ENCODE measurements at regions not wholly inside any gene's neighbourhood (a gene's known extent, or its start where the extent isn't known, plus 50 kb on each side); places are given as distances from the start of the nearest gene placed in this dataset.

- TF ChIP-seq, protein P1, sequence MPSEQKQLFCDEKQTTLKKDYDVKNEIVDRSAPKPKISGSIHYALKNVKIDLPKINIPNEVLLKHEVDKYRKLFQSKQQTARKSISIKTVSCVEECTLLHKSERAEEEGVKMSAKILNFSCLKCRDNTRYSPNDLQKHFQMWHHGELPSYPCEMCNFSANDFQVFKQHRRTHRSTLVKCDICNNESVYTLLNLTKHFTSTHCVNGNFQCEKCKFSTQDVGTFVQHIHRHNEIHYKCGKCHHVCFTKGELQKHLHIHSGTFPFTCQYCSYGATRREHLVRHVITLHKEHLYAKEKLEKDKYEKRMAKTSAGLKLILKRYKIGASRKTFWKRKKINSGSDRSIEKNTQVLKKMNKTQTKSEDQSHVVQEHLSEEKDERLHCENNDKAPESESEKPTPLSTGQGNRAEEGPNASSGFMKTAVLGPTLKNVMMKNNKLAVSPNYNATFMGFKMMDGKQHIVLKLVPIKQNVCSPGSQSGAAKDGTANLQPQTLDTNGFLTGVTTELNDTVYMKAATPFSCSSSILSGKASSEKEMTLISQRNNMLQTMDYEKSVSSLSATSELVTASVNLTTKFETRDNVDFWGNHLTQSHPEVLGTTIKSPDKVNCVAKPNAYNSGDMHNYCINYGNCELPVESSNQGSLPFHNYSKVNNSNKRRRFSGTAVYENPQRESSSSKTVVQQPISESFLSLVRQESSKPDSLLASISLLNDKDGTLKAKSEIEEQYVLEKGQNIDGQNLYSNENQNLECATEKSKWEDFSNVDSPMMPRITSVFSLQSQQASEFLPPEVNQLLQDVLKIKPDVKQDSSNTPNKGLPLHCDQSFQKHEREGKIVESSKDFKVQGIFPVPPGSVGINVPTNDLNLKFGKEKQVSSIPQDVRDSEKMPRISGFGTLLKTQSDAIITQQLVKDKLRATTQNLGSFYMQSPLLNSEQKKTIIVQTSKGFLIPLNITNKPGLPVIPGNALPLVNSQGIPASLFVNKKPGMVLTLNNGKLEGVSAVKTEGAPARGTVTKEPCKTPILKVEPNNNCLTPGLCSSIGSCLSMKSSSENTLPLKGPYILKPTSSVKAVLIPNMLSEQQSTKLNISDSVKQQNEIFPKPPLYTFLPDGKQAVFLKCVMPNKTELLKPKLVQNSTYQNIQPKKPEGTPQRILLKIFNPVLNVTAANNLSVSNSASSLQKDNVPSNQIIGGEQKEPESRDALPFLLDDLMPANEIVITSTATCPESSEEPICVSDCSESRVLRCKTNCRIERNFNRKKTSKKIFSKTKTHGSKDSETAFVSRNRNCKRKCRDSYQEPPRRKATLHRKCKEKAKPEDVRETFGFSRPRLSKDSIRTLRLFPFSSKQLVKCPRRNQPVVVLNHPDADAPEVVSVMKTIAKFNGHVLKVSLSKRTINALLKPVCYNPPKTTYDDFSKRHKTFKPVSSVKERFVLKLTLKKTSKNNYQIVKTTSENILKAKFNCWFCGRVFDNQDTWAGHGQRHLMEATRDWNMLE (tag by site-specific recombination; conservative IDR thresholded peaks at IDR 0.05; ENCODE audit: low read depth) = no peak
- TF ChIP-seq ZFP37 (tag by site-specific recombination; IDR thresholded peaks at IDR 0.05) = no peak
- no peak for TF ChIP-seq ZNF239 (tag by site-specific recombination; IDR thresholded peaks at IDR 0.05)
- TF ChIP-seq CTCF (tag by site-specific recombination; IDR thresholded peaks at IDR 0.05) = no peak
Measured at GRCh38 chr3:159751146-159751545, 237.5 kb upstream of the IL12A start.

Data from HEK293 (cell line).